ENCODE measurements at regions not wholly inside any gene's neighbourhood (a gene's known extent, or its start where the extent isn't known, plus 50 kb on each side); places are given as distances from the start of the nearest gene placed in this dataset.

DNA sequence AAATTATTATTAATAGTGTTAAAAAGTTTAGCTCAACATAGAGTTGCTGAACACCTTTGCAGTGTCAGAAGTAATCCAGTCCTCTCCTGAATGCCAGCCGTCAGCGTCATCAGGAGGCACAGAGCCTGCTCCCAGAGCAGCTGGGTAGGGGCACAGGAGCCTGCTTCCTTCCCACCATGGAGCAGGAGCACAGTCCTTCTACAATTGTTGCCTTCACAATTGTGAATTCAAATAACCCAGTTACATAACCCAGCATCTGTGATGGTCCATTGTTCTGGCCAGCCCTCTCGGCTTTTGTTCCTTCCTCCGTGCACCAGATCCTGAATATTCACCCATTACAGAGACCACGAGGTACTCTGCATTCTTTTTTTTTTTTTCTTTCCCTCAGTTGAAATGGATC lies 393.9 kb upstream of the MAF start:
- H3K4me1 Mint-ChIP-seq (ENCODE audit: unreplicated experiment), result peaks cover 3% of the 10 kb centered on the region
- no peak overlapping the region for H3K4me3 Mint-ChIP-seq (ENCODE audit: unreplicated experiment)
- TF ChIP-seq, protein P1, sequence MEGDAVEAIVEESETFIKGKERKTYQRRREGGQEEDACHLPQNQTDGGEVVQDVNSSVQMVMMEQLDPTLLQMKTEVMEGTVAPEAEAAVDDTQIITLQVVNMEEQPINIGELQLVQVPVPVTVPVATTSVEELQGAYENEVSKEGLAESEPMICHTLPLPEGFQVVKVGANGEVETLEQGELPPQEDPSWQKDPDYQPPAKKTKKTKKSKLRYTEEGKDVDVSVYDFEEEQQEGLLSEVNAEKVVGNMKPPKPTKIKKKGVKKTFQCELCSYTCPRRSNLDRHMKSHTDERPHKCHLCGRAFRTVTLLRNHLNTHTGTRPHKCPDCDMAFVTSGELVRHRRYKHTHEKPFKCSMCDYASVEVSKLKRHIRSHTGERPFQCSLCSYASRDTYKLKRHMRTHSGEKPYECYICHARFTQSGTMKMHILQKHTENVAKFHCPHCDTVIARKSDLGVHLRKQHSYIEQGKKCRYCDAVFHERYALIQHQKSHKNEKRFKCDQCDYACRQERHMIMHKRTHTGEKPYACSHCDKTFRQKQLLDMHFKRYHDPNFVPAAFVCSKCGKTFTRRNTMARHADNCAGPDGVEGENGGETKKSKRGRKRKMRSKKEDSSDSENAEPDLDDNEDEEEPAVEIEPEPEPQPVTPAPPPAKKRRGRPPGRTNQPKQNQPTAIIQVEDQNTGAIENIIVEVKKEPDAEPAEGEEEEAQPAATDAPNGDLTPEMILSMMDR (IDR thresholded peaks at IDR 0.05; ENCODE audit: unreplicated experiment), result no peak
- H3K27me3 Mint-ChIP-seq (ENCODE audit: unreplicated experiment), result peaks cover 1% of the 10 kb centered on the region
- no peak for DNase-seq (ENCODE audit: low spot score)
- no peak overlapping the region for H3K27ac Mint-ChIP-seq (ENCODE audit: unreplicated experiment)
- no peaks in the 10 kb centered on the region for H3K36me3 Mint-ChIP-seq (ENCODE audit: low read depth, unreplicated experiment)
- no peaks in the 10 kb centered on the region for H3K9me3 Mint-ChIP-seq (ENCODE audit: unreplicated experiment)

DNA sequence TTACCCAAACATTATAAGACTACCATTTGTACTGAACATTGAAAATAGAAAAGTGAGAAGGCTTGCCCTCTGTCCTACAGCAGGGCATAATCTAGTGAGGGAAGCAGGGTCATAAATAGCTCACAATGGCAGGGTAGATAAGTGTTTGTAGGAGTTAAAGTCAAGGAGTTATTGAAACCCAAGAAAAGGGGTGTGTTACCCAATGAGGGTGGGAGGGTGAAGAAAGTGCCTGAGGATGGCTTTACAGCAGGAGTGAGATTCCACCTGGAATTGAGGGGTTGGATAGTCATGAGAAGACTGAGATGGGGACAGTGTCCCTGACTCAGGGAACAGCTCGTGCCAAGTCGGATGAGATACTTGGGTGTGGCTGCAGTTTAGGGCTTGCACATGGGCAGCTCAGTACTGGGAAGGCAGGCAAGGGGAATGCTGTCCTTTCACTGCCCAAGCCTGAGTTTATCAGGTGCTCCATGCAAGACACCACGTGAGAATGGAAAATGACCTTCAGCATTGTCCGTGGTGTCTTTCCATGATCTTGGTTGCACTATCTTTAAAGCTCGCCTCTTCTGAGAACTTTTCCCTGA lies 393.2 kb upstream of the MAF start:
- DNase-seq (ENCODE audit: low spot score), result no peak
- peaks cover 3% of the 10 kb centered on the region for H3K4me1 Mint-ChIP-seq (ENCODE audit: unreplicated experiment)
- no peak overlapping the region for H3K27ac Mint-ChIP-seq (ENCODE audit: unreplicated experiment)
- TF ChIP-seq, protein P1 (IDR thresholded peaks at IDR 0.05; ENCODE audit: unreplicated experiment), result no peak
- H3K4me3 Mint-ChIP-seq (ENCODE audit: unreplicated experiment), result no peak overlapping the region
- no peaks in the 10 kb centered on the region for H3K9me3 Mint-ChIP-seq (ENCODE audit: unreplicated experiment)
- no peaks in the 10 kb centered on the region for H3K36me3 Mint-ChIP-seq (ENCODE audit: low read depth, unreplicated experiment)
- no peaks in the 10 kb centered on the region for H3K27me3 Mint-ChIP-seq (ENCODE audit: unreplicated experiment)

DNA sequence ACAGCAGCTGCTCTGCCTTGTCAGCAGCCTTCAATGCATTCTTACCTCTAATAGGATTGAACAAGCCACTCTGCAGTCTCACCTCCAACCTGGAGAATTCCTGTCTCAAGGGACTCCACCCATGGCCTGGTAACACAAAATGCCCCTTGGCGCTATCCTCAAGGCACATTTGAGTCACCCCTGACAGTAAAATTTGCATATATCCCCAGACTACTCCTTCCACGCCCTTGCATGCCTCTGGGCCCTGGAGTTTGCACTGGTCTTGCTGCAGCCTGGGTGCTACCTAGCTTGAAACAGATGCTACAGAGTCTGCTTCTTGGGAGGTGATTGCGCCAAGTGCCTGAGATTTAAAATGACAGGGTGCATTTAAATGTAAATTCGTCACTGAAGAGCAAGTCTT lies 391.4 kb upstream of the MAF start:
- Mint-ChIP-seq H3K4me3 (ENCODE audit: unreplicated experiment) (no peak overlapping the region), H3K27ac (ENCODE audit: unreplicated experiment) (no peak overlapping the region), H3K4me1 (ENCODE audit: unreplicated experiment) (peaks cover 3% of the 10 kb centered on the region), H3K36me3 (ENCODE audit: low read depth, unreplicated experiment) (no peaks in the 10 kb centered on the region), H3K27me3 (ENCODE audit: unreplicated experiment) (no peaks in the 10 kb centered on the region), H3K9me3 (ENCODE audit: unreplicated experiment) (no peaks in the 10 kb centered on the region)
- TF ChIP-seq, protein P1 (IDR thresholded peaks at IDR 0.05; ENCODE audit: unreplicated experiment), result no peak
- DNase-seq (ENCODE audit: low spot score), result no peak

DNA sequence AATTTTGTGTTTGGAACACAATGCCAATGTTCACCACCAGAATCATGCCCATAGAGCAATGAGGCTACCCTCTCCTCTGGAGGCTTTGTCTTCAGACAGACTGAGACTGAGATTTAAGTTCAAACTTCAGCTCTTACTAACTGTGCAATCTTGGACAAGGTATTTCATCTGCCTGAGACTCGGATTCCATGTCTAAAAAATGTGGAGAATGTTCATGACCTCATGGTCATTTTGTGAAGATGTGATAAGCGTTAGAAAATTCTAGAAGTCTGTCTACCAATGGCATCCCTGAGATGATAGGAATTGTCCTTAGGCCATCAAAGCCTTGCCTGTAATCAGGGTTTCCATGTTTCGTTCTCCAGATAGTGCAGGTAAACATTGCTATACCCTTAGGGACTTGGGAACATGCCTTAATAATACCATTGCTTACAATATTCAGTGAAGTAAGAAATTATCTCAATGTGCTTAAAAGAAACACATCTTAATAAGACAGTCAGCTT lies 388.2 kb upstream of the MAF start:
- no peak overlapping the region for H3K4me3 Mint-ChIP-seq (ENCODE audit: unreplicated experiment)
- no peaks in the 10 kb centered on the region for H3K4me1 Mint-ChIP-seq (ENCODE audit: unreplicated experiment)
- H3K27ac Mint-ChIP-seq (ENCODE audit: unreplicated experiment), result no peak overlapping the region
- no peaks in the 10 kb centered on the region for H3K27me3 Mint-ChIP-seq (ENCODE audit: unreplicated experiment)
- no peaks in the 10 kb centered on the region for H3K9me3 Mint-ChIP-seq (ENCODE audit: unreplicated experiment)
- H3K36me3 Mint-ChIP-seq (ENCODE audit: low read depth, unreplicated experiment), result no peaks in the 10 kb centered on the region
- no peak for DNase-seq (ENCODE audit: low spot score)
- TF ChIP-seq, protein P1 (IDR thresholded peaks at IDR 0.05; ENCODE audit: unreplicated experiment), result no peak

DNA sequence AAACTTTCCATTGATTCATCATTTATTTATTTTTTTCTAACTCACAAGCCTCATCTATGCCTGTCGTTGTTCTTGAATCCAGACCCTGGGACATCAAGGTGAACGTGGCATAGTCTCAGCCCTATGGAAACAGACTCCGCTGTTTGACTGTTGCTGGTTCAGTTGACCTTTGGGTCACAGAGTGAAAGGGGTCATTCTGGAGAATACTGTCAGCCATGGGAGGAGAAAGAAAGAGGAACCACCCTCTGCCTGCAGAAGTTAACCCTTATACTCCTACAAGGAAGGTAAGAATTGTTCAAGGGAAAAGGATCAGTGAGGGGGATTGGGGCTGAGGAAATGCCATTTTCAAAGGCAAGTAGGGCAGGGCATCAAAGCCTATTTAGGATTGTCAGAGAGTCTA lies 387.6 kb upstream of the MAF start:
- Mint-ChIP-seq H3K9me3 (ENCODE audit: unreplicated experiment) (no peaks in the 10 kb centered on the region), H3K27me3 (ENCODE audit: unreplicated experiment) (no peaks in the 10 kb centered on the region), H3K27ac (ENCODE audit: unreplicated experiment) (no peak overlapping the region), H3K4me3 (ENCODE audit: unreplicated experiment) (no peak overlapping the region), H3K36me3 (ENCODE audit: low read depth, unreplicated experiment) (no peaks in the 10 kb centered on the region), H3K4me1 (ENCODE audit: unreplicated experiment) (no peaks in the 10 kb centered on the region)
- TF ChIP-seq, protein P1 (IDR thresholded peaks at IDR 0.05; ENCODE audit: unreplicated experiment), result no peak
- no peak for DNase-seq (ENCODE audit: low spot score)

All from endothelial cell (in vitro differentiated cells).